Small intestine (tissue), 7 donors: ENCODE measurements at regions not wholly inside any gene's neighbourhood (a gene's known extent, or its start where the extent isn't known, plus 50 kb on each side); places are given as distances from the start of the nearest gene placed in this dataset.

ENCODE experiments used
- DNase-seq, 2 donors: peaks; one replicate each; pipeline versions ENCODE4 v3.0.0 to v3.0.0-alpha.2; 2013
- FAIRE-seq: peaks from 2 replicates; lab custom pipeline; 2012; peaks lifted over from hg19 to GRCh38; lab: Jason Lieb, UNC
- H3K27ac ChIP-seq, 3 donors: one replicate each; pipeline ENCODE4 v1.5.1; 2013; ENCODE audit warnings: low read length in 2 of 3, mild to moderate bottlenecking in 2 of 3, control low read depth in 1 of 3, inconsistent platforms in 1 of 3, low read depth in 1 of 3, moderate library complexity in 1 of 3
- H3K27me3 ChIP-seq, 3 donors: one replicate each; pipeline ENCODE4 v1.6.1; 2013; ENCODE audit warnings: low read length in 3 of 3, inconsistent platforms in 1 of 3; ENCODE audit not compliant: control insufficient read depth in 3 of 3, insufficient read depth in 3 of 3
- H3K36me3 ChIP-seq, 3 donors: one replicate each; pipeline ENCODE4 v1.6.1; 2013; ENCODE audit warnings: low read length in 3 of 3, inconsistent platforms in 1 of 3, low read depth in 1 of 3, mild to moderate bottlenecking in 1 of 3, moderate library complexity in 1 of 3; ENCODE audit not compliant: control insufficient read depth in 3 of 3, insufficient read depth in 2 of 3
- H3K4me1 ChIP-seq, 3 donors: one replicate each; pipeline ENCODE4 v1.6.1; 2013; ENCODE audit warnings: low read length in 2 of 3, inconsistent platforms in 1 of 3, low read depth in 1 of 3, mild to moderate bottlenecking in 1 of 3, moderate library complexity in 1 of 3; ENCODE audit not compliant: control insufficient read depth in 3 of 3, insufficient read depth in 2 of 3
- H3K4me3 ChIP-seq, 3 donors: one replicate each; pipeline ENCODE4 v1.5.1; 2013; ENCODE audit warnings: low read length in 3 of 3, control low read depth in 1 of 3, inconsistent platforms in 1 of 3, low read depth in 1 of 3, mild to moderate bottlenecking in 1 of 3, moderate library complexity in 1 of 3
- H3K9me3 ChIP-seq, 2 donors: one replicate each; pipeline ENCODE4 v1.6.1; 2013; ENCODE audit warnings: low read depth in 1 of 2, low read length in 1 of 2; ENCODE audit not compliant: control insufficient read depth in 2 of 2, insufficient read depth in 1 of 2
- WGBS, 3 donors: extraction: QIAGEN DNeasy Blood & Tissue Kit; methylation state at CpG; one replicate each; pipeline ENCODE4 v1.1.7; 2013; 5-methylcytosine and 5-hydroxymethylcytosine counted together
- donor health status: healthy with polysubstance abuse.
- donor health status: control.
- donor health status: control.
- donor health status: Bipolar disorder and iron deficiency.
- donor health status: healthy.

DNA sequence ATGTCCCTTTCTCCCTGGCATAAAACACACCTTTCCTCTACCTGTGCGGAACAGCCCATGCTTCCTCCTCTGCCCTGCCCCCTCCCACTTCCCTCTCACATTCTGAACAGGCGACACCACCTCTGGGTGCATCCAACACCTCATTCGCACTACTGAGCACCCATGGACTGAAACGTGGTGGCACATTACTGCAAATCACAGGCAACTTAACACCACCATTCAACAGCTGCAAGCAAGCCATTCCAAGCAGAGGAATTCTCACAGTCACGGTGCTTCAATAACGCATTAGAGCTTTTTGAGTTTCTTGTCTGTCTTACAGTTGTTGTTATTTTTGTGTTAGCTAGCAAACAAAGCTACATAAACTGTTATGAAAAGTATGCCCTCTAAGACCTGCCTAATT lies 298.2 kb upstream of the TAS2R1 start:
- H3K9me3 ChIP-seq: no peaks in the 10 kb centered on the region
- H3K4me3 ChIP-seq: no peak overlapping the region
- H3K27ac ChIP-seq: no peak overlapping the region
- H3K36me3 ChIP-seq: no peaks in the 10 kb centered on the region
- FAIRE-seq (no peak), DNase-seq (no peak)
- H3K27me3 ChIP-seq: no peaks in the 10 kb centered on the region
- H3K4me1 ChIP-seq: no peaks in the 10 kb centered on the region
- WGBS, 3 donors: 44 to 48% (median 47%) methylated on average over 6 of the region's 6 CpGs

DNA sequence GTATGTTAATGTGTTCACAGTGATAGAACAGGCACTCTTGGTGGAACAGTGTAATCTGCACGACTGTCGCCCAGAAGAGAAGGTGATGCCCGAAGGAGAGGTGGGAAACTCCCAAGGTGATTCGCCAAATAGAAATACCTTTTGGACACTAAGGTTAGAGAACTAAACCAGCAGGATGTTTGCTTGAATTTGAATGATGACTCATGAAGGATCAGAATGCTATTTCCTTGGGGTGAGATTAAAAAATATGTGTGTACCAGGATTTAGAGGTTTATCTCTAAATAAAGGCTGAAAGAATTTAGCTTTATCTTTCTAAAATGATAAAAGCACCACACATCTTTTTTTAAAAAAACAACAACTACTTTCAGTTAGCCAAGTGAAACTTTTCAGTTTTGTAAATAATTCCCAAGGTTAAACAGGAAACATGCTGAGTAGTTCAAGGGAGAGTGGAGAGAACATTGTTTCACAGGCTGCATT lies 297.4 kb upstream of the TAS2R1 start:
- no peak for FAIRE-seq
- WGBS, 3 donors: 62 to 75% (median 69%) methylated on average over 4 of the region's 4 CpGs
- no peak overlapping the region for H3K4me3 ChIP-seq

DNA sequence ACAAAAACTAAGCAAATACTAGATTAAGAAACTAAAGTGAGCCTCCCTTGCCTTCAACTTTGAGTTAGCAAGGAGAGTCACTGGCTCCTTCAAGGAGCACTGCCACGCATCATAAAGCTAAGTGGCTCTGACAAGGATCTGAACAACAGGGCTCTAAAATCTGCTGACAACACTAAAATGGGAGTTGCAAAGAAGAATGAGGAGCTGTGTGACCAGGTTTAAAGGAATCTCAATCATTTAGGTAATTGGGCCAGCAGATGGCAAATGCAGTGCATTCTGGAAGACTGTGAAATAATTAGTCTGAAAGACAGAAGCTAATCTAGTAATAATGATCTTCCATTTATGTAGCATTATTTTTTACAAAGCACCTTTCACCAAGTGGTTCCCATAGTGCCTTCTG lies 297.0 kb upstream of the TAS2R1 start:
- Histone ChIP-seq H3K27ac (no peak overlapping the region), H3K27me3 (no peaks in the 10 kb centered on the region), H3K36me3 (no peaks in the 10 kb centered on the region), H3K4me1 (no peaks in the 10 kb centered on the region), H3K4me3 (no peak overlapping the region), H3K9me3 (peaks cover 0 to 2% of the 10 kb centered on the region in 2 donors)
- 76 to 89% (median 87%) methylated on average over 1 of the region's 1 CpG for WGBS, 3 donors
- FAIRE-seq (no peak), DNase-seq (no peak)

More for the DNA sequence above, 297.4 kb upstream of the TAS2R1 start:
- no peaks in the 10 kb centered on the region for H3K36me3 ChIP-seq
- no peak overlapping the region for H3K27ac ChIP-seq
- H3K9me3 ChIP-seq: no peaks in the 10 kb centered on the region
- no peaks in the 10 kb centered on the region for H3K27me3 ChIP-seq
- DNase-seq: no peak
- H3K4me1 ChIP-seq: no peaks in the 10 kb centered on the region

DNA sequence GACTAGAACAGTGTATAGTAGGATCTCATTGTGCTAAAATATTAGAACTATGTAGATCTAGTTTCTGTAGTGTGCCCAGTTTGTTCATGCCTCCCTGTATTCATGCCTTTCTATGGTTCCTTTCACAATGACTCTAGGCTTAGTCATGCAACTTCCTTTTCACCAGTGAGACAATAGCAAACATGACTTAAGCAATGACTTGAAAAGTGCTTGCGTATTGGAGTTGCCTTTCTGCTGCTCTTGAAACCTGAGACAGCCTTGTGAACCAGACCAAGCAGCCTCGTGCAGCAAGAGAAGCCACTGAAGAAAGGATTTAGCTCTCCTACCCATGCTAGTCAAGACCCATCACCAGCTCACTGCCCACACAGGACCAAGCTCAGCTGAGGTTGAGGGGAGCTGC lies 294.5 kb upstream of the TAS2R1 start:
- no peaks in the 10 kb centered on the region for H3K27me3 ChIP-seq
- H3K4me3 ChIP-seq: no peak overlapping the region
- DNase-seq (no peak), FAIRE-seq (no peak)
- H3K36me3 ChIP-seq: no peaks in the 10 kb centered on the region
- H3K27ac ChIP-seq: no peak overlapping the region
- WGBS, 3 donors: 59 to 82% (median 63%) methylated on average over 2 of the region's 2 CpGs
- H3K9me3 ChIP-seq: peaks cover 0 to 7% of the 10 kb centered on the region in 2 donors
- no peaks in the 10 kb centered on the region for H3K4me1 ChIP-seq

DNA sequence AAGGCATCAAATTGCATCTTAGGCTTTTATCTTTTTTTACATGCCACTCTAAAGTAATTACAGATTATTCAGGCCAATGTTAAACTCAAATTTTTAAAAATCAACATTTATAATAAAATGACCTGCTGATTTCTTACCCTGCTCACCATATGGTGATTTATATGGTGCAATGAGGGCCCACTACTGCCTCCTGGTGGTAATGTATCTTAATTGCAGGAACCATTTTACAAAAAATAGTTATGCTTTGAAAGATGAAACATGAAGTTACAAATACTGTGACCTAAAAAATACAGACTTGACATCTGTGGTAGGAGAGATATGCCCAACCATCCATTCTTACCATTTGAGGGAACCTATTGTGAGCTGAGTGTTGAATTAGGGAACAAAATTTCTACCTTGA lies 292.6 kb upstream of the TAS2R1 start:
- no peak for FAIRE-seq
- H3K36me3 ChIP-seq: no peaks in the 10 kb centered on the region
- no peaks in the 10 kb centered on the region for H3K27me3 ChIP-seq
- no peak overlapping the region for H3K27ac ChIP-seq
- no peaks in the 10 kb centered on the region for H3K4me1 ChIP-seq
- peaks cover 0 to 7% of the 10 kb centered on the region in 2 donors for H3K9me3 ChIP-seq
- DNase-seq: no peak
- no peak overlapping the region for H3K4me3 ChIP-seq

DNA sequence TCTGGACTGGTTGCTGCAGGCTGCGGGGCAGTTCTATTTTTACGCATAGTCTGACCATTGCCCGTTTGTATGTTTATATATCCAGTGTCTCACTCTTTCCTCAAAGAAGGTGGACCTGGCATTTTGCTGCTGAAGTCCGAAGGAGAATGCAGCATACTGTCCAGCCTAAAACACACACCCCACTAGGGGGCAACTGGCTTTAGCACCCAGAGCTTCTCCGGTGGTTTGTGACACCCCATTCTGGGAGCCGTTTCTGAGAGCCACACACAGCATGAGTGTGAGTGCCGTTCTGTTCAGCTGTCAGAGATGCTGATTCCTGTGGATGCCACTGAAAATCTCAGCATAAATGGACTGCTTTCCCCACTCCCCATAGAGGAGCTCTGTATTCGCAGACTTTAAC lies 290.5 kb upstream of the TAS2R1 start:
- no peak for DNase-seq
- Histone ChIP-seq H3K9me3 (peaks cover 0 to 7% of the 10 kb centered on the region in 2 donors), H3K4me1 (no peaks in the 10 kb centered on the region), H3K4me3 (no peak overlapping the region), H3K27me3 (no peaks in the 10 kb centered on the region), H3K36me3 (no peaks in the 10 kb centered on the region), H3K27ac (no peak overlapping the region)
- 82 to 84% (median 84%) methylated on average over 8 of the region's 8 CpGs for WGBS, 3 donors
- no peak for FAIRE-seq

DNA sequence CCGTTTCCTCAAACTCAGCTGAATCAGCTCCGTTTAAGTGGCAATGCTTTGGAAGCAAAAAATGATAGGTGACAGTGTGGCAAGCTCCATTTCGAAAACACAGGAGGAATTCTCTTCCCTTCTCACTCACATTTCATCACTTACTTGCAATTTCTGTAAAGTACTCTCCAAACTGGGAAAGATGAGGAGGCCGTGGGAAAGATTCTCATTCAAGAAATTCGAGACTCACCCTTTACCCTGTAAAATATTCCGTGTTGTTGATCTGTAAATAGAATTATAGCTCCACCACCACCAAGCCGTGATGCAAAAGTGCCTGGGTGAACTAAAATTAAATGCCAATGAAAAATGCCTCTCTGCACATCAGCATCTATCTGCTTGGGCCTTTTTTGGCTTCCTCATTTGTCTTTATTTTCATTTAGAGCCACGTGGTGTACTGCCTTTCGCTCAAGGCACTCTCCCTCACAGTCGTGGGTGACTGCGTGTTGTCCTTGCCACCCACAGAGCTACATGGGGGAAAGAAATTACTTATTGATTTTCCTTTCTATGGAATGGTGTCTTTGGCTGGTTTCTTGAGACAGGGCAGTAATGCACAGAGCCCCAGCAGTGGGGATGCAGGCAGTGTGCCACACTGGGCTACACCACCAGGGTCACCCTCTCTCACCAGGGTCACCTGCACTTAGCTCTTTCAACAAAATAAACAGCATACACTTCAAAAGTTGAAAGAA lies 289.3 kb upstream of the TAS2R1 start:
- 59 to 78% (median 65%) methylated on average over 11 of the region's 11 CpGs for WGBS, 3 donors
- no peaks in the 10 kb centered on the region for H3K36me3 ChIP-seq
- H3K27me3 ChIP-seq: no peaks in the 10 kb centered on the region
- H3K4me3 ChIP-seq: no peak overlapping the region
- DNase-seq: no peak
- peaks cover 0 to 7% of the 10 kb centered on the region in 2 donors for H3K9me3 ChIP-seq
- H3K27ac ChIP-seq: no peak overlapping the region
- no peak for FAIRE-seq
- no peaks in the 10 kb centered on the region for H3K4me1 ChIP-seq

DNA sequence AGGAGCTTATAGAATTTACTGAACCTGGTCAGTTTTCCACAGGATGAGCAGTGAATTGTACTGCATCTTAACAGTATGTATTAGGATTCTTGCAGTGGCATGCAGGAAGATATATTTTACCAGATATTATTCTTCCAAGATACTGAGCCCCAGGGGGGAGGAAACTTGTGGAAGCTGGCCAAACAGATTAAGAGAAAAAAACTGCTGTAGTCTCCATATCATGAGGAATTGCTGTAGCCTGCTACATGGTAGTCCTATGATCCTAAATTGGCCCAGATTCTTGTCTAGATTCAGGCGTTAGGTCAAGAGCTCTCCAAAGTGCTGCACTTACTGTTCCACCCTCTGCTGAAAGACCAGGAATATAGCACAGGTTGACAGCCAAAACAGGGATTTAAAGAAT lies 275.5 kb upstream of the TAS2R1 start:
- no peaks in the 10 kb centered on the region for H3K4me1 ChIP-seq
- H3K27me3 ChIP-seq: no peaks in the 10 kb centered on the region
- FAIRE-seq (no peak), DNase-seq (no peak)
- 23 to 43% (median 30%) methylated on average over 1 of the region's 1 CpG for WGBS, 3 donors
- no peak overlapping the region for H3K27ac ChIP-seq
- no peaks in the 10 kb centered on the region for H3K36me3 ChIP-seq
- H3K9me3 ChIP-seq: peaks cover 0 to 8% of the 10 kb centered on the region in 2 donors
- no peak overlapping the region for H3K4me3 ChIP-seq

DNA sequence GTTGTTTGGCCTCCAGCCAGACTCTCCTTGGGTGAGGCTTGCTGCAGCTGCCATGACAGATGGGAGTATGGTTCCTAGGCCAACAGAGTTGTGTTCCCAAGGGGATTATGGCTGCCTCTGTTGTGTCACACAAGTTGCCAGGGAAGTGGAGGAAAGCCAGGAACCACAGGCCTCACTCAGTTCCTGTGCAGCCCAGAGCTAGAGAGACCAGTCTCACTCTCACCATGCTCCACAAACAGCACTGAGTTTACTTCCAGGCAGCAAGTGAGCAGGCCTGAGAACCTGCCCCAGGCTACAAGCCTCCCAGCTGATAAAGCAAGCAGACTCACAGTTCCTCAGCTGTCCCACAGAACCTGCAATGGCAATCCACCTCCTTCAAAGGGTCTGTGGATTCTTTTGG lies 273.6 kb upstream of the TAS2R1 start:
- peaks cover 0 to 8% of the 10 kb centered on the region in 2 donors for H3K9me3 ChIP-seq
- DNase-seq (no peak), FAIRE-seq (no peak)
- H3K27ac ChIP-seq: no peak overlapping the region
- H3K27me3 ChIP-seq: no peaks in the 10 kb centered on the region
- no peaks in the 10 kb centered on the region for H3K4me1 ChIP-seq
- H3K36me3 ChIP-seq: no peaks in the 10 kb centered on the region
- no peak overlapping the region for H3K4me3 ChIP-seq
